Islet of Langerhans (tissue), 1 donor: ENCODE measurements at regions not wholly inside any gene's neighbourhood (a gene's known extent, or its start where the extent isn't known, plus 50 kb on each side); places are given as distances from the start of the nearest gene placed in this dataset.

Experiments used
- FAIRE-seq: peaks from one replicate; lab custom pipeline; 2011; peaks lifted over from hg19 to GRCh38; lab: Jason Lieb, UNC

GRCh38 chr2:56102866-56103265 is 80.9 kb upstream of the CCDC85A start:
- no peak for FAIRE-seq

- FAIRE-seq, result no peak
These were observed 78.8 kb upstream of the CCDC85A start for GRCh38 chr2:56104962-56105361.

GRCh38 chr2:56107502-56108220 is 76.1 kb upstream of the CCDC85A start:
- FAIRE-seq, result no peak

- no peak for FAIRE-seq
These were observed 75.0 kb upstream of the CCDC85A start for GRCh38 chr2:56108806-56109205.

GRCh38 chr2:56109994-56110393 is 73.8 kb upstream of the CCDC85A start:
- peak; percentile 85 for FAIRE-seq

- FAIRE-seq, result no peak
These were observed 70.3 kb upstream of the CCDC85A start for GRCh38 chr2:56113382-56113975.

GRCh38 chr2:56117764-56118163 is 66.0 kb upstream of the CCDC85A start:
- no peak for FAIRE-seq

- no peak for FAIRE-seq
These were observed 65.3 kb upstream of the CCDC85A start for GRCh38 chr2:56118474-56118873.

- FAIRE-seq, result no peak
These were observed 61.8 kb upstream of the CCDC85A start for GRCh38 chr2:56121995-56122394.

DNA sequence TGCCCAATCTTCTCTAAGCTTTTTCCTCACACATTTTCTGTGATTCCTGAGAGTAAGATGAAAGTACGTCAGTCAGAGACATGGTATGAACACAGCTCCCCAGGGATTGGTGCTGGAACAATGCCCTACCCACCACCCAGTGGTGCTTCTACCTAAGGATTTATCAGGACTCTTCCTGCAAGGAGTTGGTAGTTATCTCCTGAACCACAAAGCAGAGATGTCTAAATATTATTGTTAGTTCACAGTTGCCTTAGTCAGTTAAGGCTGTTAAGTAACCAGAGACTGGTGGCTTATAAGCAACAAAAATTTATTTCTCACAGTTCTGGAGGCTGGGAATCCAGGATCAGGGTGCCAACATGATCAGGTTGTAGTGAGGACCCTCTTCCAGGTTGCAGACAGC is 60.3 kb upstream of the CCDC85A start:
- no peak for FAIRE-seq

DNA sequence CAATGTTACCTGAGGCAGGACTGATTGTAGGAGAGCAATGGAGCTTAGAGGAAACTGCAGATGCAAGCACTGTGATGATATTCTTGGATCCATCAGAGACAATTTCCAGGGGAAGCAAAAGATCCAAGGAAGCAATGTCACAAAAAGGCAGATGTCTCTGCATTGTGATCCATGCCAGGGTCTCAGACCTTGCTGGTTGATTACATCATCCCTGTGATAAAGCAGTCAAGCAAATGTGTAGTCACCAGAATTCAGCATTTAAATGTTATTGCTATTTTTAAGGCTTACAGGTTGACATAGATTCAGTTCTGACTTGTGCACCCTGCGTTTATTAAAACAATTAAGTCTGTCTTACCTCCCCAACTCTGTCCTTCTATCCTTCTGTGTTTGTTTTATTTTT is 56.8 kb upstream of the CCDC85A start:
- FAIRE-seq, result no peak

DNA sequence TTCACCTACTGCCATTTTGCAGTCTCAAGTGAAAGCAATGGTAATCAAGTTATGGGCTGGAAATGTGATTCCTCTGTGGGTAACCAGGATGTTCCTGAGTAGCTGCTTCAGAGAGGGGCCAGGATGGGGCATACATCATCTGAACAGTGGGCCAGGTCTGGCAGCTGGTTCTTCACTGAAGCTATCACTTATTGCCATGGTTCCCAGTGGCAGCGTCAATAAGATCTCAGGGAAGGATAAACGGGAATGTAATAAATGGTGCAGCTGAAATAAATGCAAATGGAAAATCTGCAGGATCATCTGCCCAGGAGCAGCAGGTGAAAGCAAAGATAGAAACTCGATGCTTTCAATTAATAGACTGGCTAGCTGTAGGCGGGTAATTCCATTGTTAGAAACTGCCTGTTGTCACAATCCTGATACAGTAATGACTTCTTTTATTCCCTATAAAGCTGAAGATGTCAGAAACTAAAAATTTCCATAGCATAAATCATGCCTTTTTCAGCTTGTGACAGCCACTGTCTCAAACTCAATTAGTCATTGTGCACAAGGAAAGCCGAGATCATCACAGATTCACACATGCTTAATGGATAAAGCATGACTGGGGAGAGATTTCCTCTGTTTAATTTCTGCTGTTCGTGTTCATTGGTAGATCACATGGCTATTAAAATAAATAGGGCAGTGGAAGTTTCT is 56.2 kb upstream of the CCDC85A start:
- peak; percentile 87 for FAIRE-seq

DNA sequence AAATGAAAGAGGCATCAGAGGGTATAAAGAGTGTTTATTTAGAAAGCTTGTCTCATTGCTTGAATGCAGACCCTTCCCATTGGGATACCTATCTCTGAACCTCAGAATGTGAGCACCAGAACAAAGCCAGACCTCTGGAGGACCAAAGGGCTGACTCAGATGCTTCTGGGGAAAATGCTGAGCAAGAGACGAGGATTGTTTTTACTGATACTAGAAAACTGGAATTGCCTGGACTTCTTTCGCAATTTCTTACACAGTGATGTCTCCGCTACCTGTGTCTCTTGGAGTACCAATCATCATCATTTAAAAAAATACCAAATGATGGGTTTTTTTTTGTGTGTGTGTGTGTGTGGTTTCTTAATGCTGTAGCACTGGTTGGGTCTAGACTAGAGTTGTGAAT is 55.6 kb upstream of the CCDC85A start:
- FAIRE-seq, result no peak

DNA sequence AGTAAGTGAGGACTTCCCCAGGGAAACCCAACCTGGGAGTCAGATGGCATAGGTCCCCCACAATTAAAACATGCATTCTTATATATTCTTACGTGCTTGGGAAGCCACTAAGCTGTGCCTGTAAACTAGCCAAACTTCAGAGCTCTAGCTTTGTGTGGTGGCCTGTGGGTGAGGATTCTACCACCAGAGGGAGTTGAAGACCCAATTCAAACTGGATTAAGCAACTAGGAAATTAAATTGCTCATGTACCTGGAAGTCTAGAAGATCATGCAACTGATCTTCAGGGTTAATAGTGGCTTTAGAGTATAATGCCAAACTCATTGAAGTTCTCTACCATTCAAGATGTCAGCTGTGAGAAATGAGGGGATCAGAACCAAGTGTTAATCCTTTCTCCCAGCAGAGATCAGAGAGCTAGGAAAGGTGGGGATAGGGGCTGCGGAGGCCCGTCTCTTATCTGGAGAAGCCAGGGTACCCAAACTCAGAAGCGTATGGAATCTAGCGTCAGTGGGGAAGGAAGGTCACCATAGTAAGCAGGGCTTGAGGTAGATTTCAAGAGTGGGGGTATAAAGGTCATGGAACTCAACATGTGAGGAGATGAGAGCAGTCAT is 53.2 kb upstream of the CCDC85A start:
- FAIRE-seq, result peak; percentile 88

DNA sequence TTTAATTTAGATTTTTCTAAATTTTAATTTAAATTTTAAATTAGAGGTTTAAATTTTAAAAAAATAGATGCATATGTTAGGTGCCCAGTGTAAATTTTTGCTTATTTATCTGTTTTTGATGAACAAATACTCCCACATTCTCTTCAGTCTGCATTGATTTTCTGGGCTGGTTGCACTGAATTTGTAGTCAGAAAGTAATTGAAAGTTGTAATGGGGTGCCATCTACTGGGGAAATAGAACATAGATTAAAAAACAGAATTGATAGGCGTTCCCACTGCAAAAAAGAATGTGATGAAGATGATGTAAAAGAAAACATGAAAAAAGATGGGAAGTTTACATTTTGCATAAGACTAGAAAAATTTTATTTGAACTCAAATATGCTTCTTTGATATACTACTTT is 51.7 kb upstream of the CCDC85A start:
- peak; percentile 97 for FAIRE-seq

DNA sequence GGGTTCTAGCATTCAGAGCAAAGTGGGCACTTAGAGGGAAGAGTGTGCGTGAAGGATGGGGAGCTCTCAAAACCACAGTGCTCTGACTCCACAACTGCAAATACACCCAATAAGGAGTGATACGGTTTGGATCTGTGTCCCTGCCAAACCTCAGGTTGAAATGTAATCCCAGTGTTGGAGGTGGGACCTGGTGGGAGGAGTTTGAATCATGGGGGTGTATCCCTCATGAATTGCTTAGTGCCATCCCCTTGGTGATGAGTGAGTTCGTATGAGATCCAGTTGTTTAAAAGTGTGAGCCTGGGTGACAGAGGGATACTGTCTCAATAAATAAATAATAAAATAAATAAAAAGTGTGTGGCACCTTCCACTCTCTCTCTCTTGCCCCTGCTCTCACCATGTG is 50.3 kb upstream of the CCDC85A start:
- no peak for FAIRE-seq

GRCh38 chr2:56133931-56134629 is 49.7 kb upstream of the CCDC85A start:
- FAIRE-seq, result no peak
